Esophagus squamous epithelium (tissue), 4 donors: ENCODE measurements at regions not wholly inside any gene's neighbourhood (a gene's known extent, or its start where the extent isn't known, plus 50 kb on each side); places are given as distances from the start of the nearest gene placed in this dataset.

Experiments
- POLR2A ChIP-seq, 4 donors: fragments of 450-650 bp; IDR thresholded peaks; one replicate each; pipeline ENCODE4 v1.6.1; 2017; ENCODE audit warnings: antibody characterized with exemption in 4 of 4, mild to moderate bottlenecking in 4 of 4, moderate library complexity in 3 of 4
- TF ChIP-seq, protein P1 (sequence below), 6 experiments: fragments of 450-650 bp in 4 of 6; fragments of 200-600 bp in 2 of 6; sonication (generic) in 2 of 6; IDR thresholded peaks; one replicate each; pipeline ENCODE4 v1.5.1; 2016 to 2019; ENCODE audit warnings: antibody characterized with exemption in 6 of 6, mild to moderate bottlenecking in 4 of 6, moderate library complexity in 4 of 6

GRCh38 chr6:150717419-150717818 lies 117.7 kb downstream of the PLEKHG1 start:
- TF ChIP-seq, protein P1, sequence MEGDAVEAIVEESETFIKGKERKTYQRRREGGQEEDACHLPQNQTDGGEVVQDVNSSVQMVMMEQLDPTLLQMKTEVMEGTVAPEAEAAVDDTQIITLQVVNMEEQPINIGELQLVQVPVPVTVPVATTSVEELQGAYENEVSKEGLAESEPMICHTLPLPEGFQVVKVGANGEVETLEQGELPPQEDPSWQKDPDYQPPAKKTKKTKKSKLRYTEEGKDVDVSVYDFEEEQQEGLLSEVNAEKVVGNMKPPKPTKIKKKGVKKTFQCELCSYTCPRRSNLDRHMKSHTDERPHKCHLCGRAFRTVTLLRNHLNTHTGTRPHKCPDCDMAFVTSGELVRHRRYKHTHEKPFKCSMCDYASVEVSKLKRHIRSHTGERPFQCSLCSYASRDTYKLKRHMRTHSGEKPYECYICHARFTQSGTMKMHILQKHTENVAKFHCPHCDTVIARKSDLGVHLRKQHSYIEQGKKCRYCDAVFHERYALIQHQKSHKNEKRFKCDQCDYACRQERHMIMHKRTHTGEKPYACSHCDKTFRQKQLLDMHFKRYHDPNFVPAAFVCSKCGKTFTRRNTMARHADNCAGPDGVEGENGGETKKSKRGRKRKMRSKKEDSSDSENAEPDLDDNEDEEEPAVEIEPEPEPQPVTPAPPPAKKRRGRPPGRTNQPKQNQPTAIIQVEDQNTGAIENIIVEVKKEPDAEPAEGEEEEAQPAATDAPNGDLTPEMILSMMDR (IDR thresholded peaks at IDR 0.05) = no peak
- TF ChIP-seq POLR2A (IDR thresholded peaks at IDR 0.05) = no peak
